Ovary (tissue), 7 donors: ENCODE measurements at regions not wholly inside any gene's neighbourhood (a gene's known extent, or its start where the extent isn't known, plus 50 kb on each side); places are given as distances from the start of the nearest gene placed in this dataset.
A peak's percentile ranks its signal among the peaks of the same experiment; 100 is the strongest.

Source experiments
- DNase-seq, 5 donors: peaks; one replicate each; pipeline ENCODE4 v3.0.0-alpha.2; 2019 to 2020
- H3K27ac ChIP-seq, 2 donors: fragments of 200-600 bp; one replicate each; pipeline versions ENCODE4 v1.5.1 to v1.8.0; 2019 to 2022
- H3K27me3 ChIP-seq: fragments of 200-600 bp; one replicate; pipeline ENCODE4 v1.8.0; 2022
- H3K36me3 ChIP-seq: fragments of 200-600 bp; sonication (generic); one replicate; pipeline ENCODE4 v1.5.1; 2019
- H3K4me1 ChIP-seq: one replicate; pipeline ENCODE4 v1.8.1; 2013; ENCODE audit warnings: mild to moderate bottlenecking, moderate library complexity; ENCODE audit not compliant: insufficient read depth
- H3K4me3 ChIP-seq: fragments of 200-600 bp; sonication (generic); one replicate; pipeline ENCODE4 v1.5.1; 2017
- H3K9me3 ChIP-seq, 2 donors: fragments of 200-600 bp in 1 of 2; sonication (generic) in 1 of 2; one replicate each; pipeline versions ENCODE4 v1.5.1 to v1.8.1; 2013 to 2019; ENCODE audit warnings: mild to moderate bottlenecking in 1 of 2, moderate library complexity in 1 of 2
- EP300 ChIP-seq: sonication (generic); formaldehyde crosslinking; IDR thresholded peaks from one replicate; pipeline ENCODE4 v1.6.1; 2017; ENCODE audit warnings: antibody characterized with exemption
- POLR2A ChIP-seq: fragments of 450-650 bp; IDR thresholded peaks from one replicate; pipeline ENCODE4 v1.6.1; 2017; ENCODE audit warnings: antibody characterized with exemption, mild to moderate bottlenecking, moderate library complexity
- WGBS, 3 donors: extraction: QIAGEN DNeasy Blood & Tissue Kit in 1 of 3; methylation state at CpG; one replicate each; pipeline versions ENCODE4 v1.1.5 to v1.1.7; 2013 to 2017; 5-methylcytosine and 5-hydroxymethylcytosine counted together
- intact Hi-C, 4 donors: fragments of 100-400 bp; cut with DNase I; formaldehyde crosslinking; loops; one replicate each; pipeline versions ENCODE4 v1.11.0 to v1.15.1; 2022 to 2023
- TF ChIP-seq, protein P1 (sequence below), 3 donors: fragments of 450-650 bp in 2 of 3; fragments of 200-600 bp in 1 of 3; IDR thresholded peaks; one replicate each; pipeline versions ENCODE4 v1.5.1 to v1.8.0; 2016 to 2022; ENCODE audit warnings: antibody characterized with exemption in 3 of 3, mild to moderate bottlenecking in 1 of 3
- donor health status: DM: no; HTN: no; CAD: no; lungs with moderate emphysema.
- donor health status: DM: no; HTN: no; CAD: no.
- donor health status: Bipolar disorder and iron deficiency.
- donor health status: DM: no; HTN: no; CAD: no.
- donor health status: DM: yes; HTN: yes; CAD: no.

DNA sequence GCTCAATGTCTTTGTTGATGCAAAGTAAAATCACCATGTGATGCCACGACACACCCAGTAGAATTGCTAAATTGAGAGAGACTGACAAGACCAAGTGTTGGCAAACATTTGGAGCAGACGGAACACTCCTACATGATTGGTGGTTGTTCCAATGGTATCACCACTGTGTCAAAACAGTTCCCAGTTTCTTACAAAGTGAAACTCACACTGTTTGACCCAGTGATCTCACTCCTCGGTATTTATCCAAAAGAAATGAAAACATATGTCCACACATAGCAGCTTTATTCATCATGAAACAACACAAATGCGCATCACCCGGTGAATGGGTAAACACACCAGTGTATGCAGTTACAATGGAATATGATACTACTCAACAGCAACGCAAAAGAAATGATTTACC is 74.0 kb upstream of the SULF2 start:
- intact Hi-C loops, result no loop called here
- Histone ChIP-seq H3K9me3 (no peaks in the 10 kb centered on the region), H3K4me1 (no peaks in the 10 kb centered on the region), H3K27ac (no peak overlapping the region), H3K27me3 (no peaks in the 10 kb centered on the region), H3K36me3 (no peaks in the 10 kb centered on the region), H3K4me3 (no peak overlapping the region)
- no peak for DNase-seq
- 65 to 72% (median 71%) methylated on average over 6 of the region's 6 CpGs for WGBS, 3 donors
- TF ChIP-seq, protein P1, sequence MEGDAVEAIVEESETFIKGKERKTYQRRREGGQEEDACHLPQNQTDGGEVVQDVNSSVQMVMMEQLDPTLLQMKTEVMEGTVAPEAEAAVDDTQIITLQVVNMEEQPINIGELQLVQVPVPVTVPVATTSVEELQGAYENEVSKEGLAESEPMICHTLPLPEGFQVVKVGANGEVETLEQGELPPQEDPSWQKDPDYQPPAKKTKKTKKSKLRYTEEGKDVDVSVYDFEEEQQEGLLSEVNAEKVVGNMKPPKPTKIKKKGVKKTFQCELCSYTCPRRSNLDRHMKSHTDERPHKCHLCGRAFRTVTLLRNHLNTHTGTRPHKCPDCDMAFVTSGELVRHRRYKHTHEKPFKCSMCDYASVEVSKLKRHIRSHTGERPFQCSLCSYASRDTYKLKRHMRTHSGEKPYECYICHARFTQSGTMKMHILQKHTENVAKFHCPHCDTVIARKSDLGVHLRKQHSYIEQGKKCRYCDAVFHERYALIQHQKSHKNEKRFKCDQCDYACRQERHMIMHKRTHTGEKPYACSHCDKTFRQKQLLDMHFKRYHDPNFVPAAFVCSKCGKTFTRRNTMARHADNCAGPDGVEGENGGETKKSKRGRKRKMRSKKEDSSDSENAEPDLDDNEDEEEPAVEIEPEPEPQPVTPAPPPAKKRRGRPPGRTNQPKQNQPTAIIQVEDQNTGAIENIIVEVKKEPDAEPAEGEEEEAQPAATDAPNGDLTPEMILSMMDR (IDR thresholded peaks at IDR 0.05), result no peak
- TF ChIP-seq EP300, result no peak
- TF ChIP-seq POLR2A, result no peak

DNA sequence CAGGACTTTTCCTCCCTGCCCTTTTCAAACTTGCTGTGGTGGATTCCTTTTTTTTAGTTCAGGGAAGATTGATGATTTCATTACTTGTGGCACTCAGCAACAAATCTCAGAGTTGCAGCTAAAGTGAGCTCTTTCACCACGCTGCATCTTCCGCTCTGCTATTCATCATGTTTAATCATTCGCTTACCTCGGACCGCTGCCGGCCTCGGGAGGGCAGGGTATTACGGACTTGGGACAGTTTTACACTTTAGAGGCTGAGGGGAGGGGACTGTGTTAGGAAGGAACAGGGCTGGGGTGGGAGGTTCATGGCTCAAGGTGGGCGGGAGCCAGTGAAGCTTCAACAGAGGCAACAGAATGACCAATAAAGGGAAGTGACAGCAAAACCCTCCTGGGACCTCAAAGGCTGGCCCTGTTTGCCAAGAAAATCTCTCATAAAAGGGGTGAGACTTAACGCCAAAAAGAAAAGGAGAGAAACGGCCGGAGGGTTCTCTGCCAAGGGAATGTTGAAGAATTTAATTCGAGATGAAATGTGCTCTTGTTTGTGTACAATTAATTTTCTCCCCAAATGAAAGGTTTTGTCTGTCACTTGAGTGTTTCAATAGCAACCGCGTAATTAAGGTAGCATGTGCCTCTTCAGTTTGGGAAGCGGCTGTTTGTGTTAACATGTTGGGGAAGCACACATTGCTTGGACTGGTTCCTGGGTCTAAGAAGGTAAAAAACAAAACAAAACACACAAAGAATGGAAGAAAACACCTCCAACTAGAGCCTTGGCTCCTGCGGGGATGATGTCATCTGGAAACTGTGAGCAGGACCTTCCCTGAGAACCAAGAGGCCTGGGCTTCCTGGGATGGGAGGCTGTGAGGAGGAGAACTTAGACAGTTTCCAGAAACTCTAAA is 72.5 kb upstream of the SULF2 start:
- DNase-seq, result peak in 4 of 5 donors; percentile 44 to 58 (median 48)
- H3K27me3 ChIP-seq, result no peaks in the 10 kb centered on the region
- no peak overlapping the region for H3K4me3 ChIP-seq
- H3K27ac ChIP-seq, result peak overlapping the region in 1 of 2 donors; percentile 51
- 24 to 38% (median 36%) methylated on average over 17 of the region's 17 CpGs for WGBS, 3 donors
- no peaks in the 10 kb centered on the region for H3K36me3 ChIP-seq
- TF ChIP-seq POLR2A, result no peak
- no peaks in the 10 kb centered on the region for H3K9me3 ChIP-seq
- intact Hi-C loops, result no loop called here
- H3K4me1 ChIP-seq, result no peaks in the 10 kb centered on the region

DNA sequence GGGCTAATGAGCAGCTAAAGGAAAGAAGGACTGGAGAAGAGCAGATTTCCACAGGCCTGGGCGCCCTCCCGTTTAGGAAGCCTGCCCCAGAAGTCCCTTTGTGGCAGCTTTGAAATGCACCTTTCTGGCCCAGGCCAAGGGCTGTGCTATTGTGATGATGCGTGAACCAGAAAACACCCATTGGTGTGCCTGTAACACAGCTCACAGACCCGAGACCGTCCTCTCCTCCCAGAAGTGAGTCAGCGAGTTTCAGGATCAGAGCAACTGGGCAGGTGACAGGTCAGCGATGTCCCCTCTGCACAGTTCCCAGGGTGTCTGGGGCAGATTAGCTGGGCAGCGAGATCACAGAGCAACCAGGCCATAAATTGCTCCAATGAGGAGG is 71.9 kb upstream of the SULF2 start:
- H3K36me3 ChIP-seq, result no peaks in the 10 kb centered on the region
- peak overlapping the region in 1 of 2 donors; percentile 51 for H3K27ac ChIP-seq
- H3K27me3 ChIP-seq, result no peaks in the 10 kb centered on the region
- H3K9me3 ChIP-seq, result no peaks in the 10 kb centered on the region
- no peak for TF ChIP-seq EP300
- TF ChIP-seq, protein P1 (IDR thresholded peaks at IDR 0.05), result no peak
- TF ChIP-seq POLR2A, result no peak
- 54 to 85% (median 74%) methylated on average over 8 of the region's 8 CpGs for WGBS, 3 donors
- no peak for DNase-seq
- intact Hi-C loops, result no loop called here
- no peak overlapping the region for H3K4me3 ChIP-seq
- no peaks in the 10 kb centered on the region for H3K4me1 ChIP-seq

DNA sequence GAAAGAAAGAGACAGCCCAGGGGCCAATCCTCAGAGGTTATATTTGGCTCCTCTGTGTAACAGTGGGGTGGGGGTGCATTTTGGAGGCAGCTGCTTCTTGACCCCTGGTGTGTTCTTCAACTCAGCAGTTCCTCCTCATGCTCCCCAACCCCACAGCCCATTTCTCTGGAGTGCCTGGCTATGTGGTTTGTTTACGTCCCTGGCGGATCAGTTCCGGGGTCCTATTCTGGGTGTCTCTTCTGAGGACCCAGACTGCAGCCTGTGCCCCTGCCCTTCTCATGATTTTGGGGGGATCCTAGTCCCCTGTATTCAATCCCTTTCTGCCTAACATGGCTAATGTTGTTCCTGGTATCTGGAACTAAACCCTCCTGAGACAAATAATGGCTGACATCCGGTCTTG is 70.5 kb upstream of the SULF2 start:
- Histone ChIP-seq H3K4me3 (no peak overlapping the region), H3K4me1 (no peaks in the 10 kb centered on the region), H3K36me3 (no peaks in the 10 kb centered on the region), H3K27me3 (no peaks in the 10 kb centered on the region), H3K9me3 (no peaks in the 10 kb centered on the region), H3K27ac (no peak overlapping the region)
- WGBS, 3 donors, result 95 to 97% (median 95%) methylated on average over 4 of the region's 4 CpGs
- TF ChIP-seq, protein P1 (IDR thresholded peaks at IDR 0.05), result no peak
- TF ChIP-seq POLR2A (no peak), EP300 (no peak)
- intact Hi-C loops, result no loop called here
- DNase-seq, result no peak

DNA sequence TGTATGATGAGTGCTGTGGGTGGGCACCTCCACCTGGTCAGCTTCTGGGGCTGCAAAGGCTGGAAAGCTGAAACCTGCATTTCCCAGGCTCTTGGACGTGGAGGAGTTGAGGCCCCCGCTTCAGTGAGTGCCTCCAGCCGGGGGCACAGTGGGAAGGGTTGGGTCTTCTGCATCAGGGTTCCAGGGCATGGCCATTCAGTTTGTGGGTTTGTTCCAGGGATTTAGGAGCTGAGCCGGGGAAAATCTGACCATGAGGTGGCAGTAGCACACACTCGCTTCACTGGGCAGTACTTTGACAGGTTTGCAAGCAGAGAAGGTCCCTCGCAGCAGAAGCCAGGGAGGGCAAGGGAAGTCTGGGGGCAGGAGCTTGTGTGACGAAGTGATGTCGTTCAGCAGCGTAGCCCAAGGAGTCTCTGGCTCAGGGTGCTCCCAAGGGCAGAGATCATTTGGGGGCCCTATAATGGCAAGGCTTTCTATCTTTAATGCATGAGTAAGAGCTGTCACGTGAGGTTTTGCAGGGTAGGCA is 69.5 kb upstream of the SULF2 start:
- H3K27me3 ChIP-seq, result no peaks in the 10 kb centered on the region
- intact Hi-C loops, result no loop called here
- 80 to 85% (median 82%) methylated on average over 10 of the region's 10 CpGs for WGBS, 3 donors
- H3K9me3 ChIP-seq, result no peaks in the 10 kb centered on the region
- H3K36me3 ChIP-seq, result no peaks in the 10 kb centered on the region
- no peak overlapping the region for H3K4me3 ChIP-seq
- DNase-seq, result no peak
- TF ChIP-seq, protein P1 (IDR thresholded peaks at IDR 0.05), result no peak
- TF ChIP-seq EP300 (no peak), POLR2A (no peak)
- no peak overlapping the region for H3K27ac ChIP-seq
- H3K4me1 ChIP-seq, result no peaks in the 10 kb centered on the region
